ENCODE measurements at regions not wholly inside any gene's neighbourhood (a gene's known extent, or its start where the extent isn't known, plus 50 kb on each side); places are given as distances from the start of the nearest gene placed in this dataset.

GRCh38 chr11:109806205-109806604 lies 287.0 kb upstream of the ZC3H12C start:
- no peak for TF ChIP-seq CTCF (IDR thresholded peaks at IDR 0.05)

GRCh38 chr11:109808569-109808968 lies 284.6 kb upstream of the ZC3H12C start:
- TF ChIP-seq CTCF (IDR thresholded peaks at IDR 0.05), result no peak

- TF ChIP-seq CTCF (IDR thresholded peaks at IDR 0.05), result no peak
Observed at GRCh38 chr11:109814824-109815223, 278.4 kb upstream of the ZC3H12C start.

- no peak for TF ChIP-seq CTCF (IDR thresholded peaks at IDR 0.05)
Observed at GRCh38 chr11:109815500-109816150, 277.6 kb upstream of the ZC3H12C start.

- TF ChIP-seq CTCF (IDR thresholded peaks at IDR 0.05), result no peak
Observed at GRCh38 chr11:109818290-109818689, 274.9 kb upstream of the ZC3H12C start.

GRCh38 chr11:109819410-109819809 lies 273.8 kb upstream of the ZC3H12C start:
- TF ChIP-seq CTCF (IDR thresholded peaks at IDR 0.05), result no peak

- no peak for TF ChIP-seq CTCF (IDR thresholded peaks at IDR 0.05)
Observed at GRCh38 chr11:109821511-109821910, 271.7 kb upstream of the ZC3H12C start.
